Stimulated activated effector memory CD8-positive, alpha-beta T cell treated with anti-CD3 and anti-CD28 coated beads, Interleukin-12 subunit alpha, Interleukin-12 subunit beta, amount 100 ng/mL, for 72 hours (primary cell): ENCODE measurements at regions not wholly inside any gene's neighbourhood (a gene's known extent, or its start where the extent isn't known, plus 50 kb on each side); places are given as distances from the start of the nearest gene placed in this dataset.
"Not testable (repeated sequence)": the region's sequence is repeated elsewhere in the genome, so short reads cannot be mapped to it uniquely, and the experiment has no call there.

ENCODE experiments used
- ATAC-seq: fragments of 150-1000 bp; cut with Tn5 transposase; 2 replicates; pipeline ENCODE4 v1.10.0; 2021
- DNase-seq, 2 donors: peaks; one replicate each; pipeline ENCODE4 v3.0.0; 2021 to 2022; ENCODE audit warnings: low spot score in 2 of 2
- H3K27ac Mint-ChIP-seq: one replicate; pipeline ENCODE4 v1.8.0; 2022; ENCODE audit warnings: mild to moderate bottlenecking, mixed read lengths
- H3K36me3 Mint-ChIP-seq: one replicate; pipeline ENCODE4 v1.8.0; 2022; ENCODE audit warnings: mild to moderate bottlenecking, mixed read lengths
- H3K4me1 Mint-ChIP-seq: one replicate; pipeline ENCODE4 v1.8.0; 2022; ENCODE audit warnings: mixed read lengths
- H3K4me3 Mint-ChIP-seq: one replicate; pipeline ENCODE4 v1.8.0; 2022; ENCODE audit warnings: mild to moderate bottlenecking, mixed read lengths
- H3K9me3 Mint-ChIP-seq: one replicate; pipeline ENCODE4 v1.8.0; 2022; ENCODE audit warnings: mixed read lengths

- Mint-ChIP-seq H3K27ac (no peak overlapping the region), H3K4me1 (no peaks in the 10 kb centered on the region), H3K9me3 (peaks cover 4% of the 10 kb centered on the region), H3K36me3 (no peaks in the 10 kb centered on the region), H3K4me3 (no peak overlapping the region)
- no peak for ATAC-seq
- DNase-seq, result no peak
Observed at GRCh38 chr10:64109926-64110495, 588.8 kb downstream of the REEP3 start.

- no peak for DNase-seq
- no peak overlapping the region for H3K4me3 Mint-ChIP-seq
Observed at GRCh38 chr10:64112701-64113355, 591.6 kb downstream of the REEP3 start.

DNA sequence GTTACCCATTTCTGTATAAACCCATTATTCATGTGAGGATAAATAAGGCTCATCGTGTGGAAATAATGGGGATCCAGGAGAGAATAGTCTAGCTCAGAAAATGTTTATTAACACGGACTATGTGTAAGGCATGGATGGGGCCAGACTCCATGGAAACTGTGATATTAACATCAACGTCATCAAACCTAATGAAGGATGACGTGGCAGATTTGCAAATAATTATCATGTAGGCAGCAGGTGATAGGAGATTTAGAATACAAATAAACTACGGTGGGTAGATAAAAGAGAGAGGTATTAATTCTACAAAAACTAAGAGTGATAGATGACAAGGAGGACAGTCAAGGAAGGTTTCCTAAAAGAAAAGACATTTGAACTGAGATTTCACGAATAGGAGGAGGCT lies 592.2 kb downstream of the REEP3 start:
- Mint-ChIP-seq H3K9me3 (peaks cover 4% of the 10 kb centered on the region), H3K36me3 (no peaks in the 10 kb centered on the region), H3K27ac (no peak overlapping the region), H3K4me1 (no peaks in the 10 kb centered on the region), H3K4me3 (no peak overlapping the region)
- DNase-seq (no peak), ATAC-seq (no peak)

More at GRCh38 chr10:64112701-64113355, 591.6 kb downstream of the REEP3 start:
- peaks cover 4% of the 10 kb centered on the region for H3K9me3 Mint-ChIP-seq
- H3K36me3 Mint-ChIP-seq, result no peaks in the 10 kb centered on the region
- H3K4me1 Mint-ChIP-seq, result no peaks in the 10 kb centered on the region
- H3K27ac Mint-ChIP-seq, result no peak overlapping the region
- no peak for ATAC-seq

DNA sequence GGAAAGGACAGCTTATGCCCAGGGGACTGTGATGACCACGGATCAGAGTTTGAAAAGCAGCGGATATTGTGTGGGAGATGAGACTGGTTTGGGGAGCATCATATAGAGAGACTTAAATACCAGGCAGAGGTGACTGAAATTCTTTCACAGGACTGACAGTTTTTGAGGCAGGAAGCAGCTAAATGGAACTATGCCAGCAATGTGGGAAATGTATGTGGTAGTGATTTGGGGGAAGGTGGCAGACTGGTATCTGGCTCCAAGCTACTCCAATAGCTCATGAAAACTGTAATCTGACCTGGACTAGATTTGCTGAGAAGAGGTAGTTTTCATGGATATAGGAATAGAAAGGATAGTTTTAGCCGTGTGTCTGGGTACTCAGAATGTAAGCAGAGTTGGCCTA lies 592.6 kb downstream of the REEP3 start:
- Mint-ChIP-seq H3K36me3 (no peaks in the 10 kb centered on the region), H3K27ac (no peak overlapping the region), H3K4me1 (no peaks in the 10 kb centered on the region), H3K9me3 (peaks cover 4% of the 10 kb centered on the region), H3K4me3 (no peak overlapping the region)
- no peak for ATAC-seq
- no peak for DNase-seq

- H3K9me3 Mint-ChIP-seq, result peaks cover 4% of the 10 kb centered on the region
- no peak for DNase-seq
- H3K27ac Mint-ChIP-seq, result no peak overlapping the region
- no peak for ATAC-seq
- no peak overlapping the region for H3K4me3 Mint-ChIP-seq
- H3K36me3 Mint-ChIP-seq, result no peaks in the 10 kb centered on the region
- no peaks in the 10 kb centered on the region for H3K4me1 Mint-ChIP-seq
Observed at GRCh38 chr10:64115471-64115870, 594.3 kb downstream of the REEP3 start.

GRCh38 chr10:64115908-64116643 lies 594.9 kb downstream of the REEP3 start:
- Mint-ChIP-seq H3K36me3 (no peaks in the 10 kb centered on the region), H3K27ac (no peak overlapping the region), H3K4me3 (no peak overlapping the region), H3K9me3 (peaks cover 4% of the 10 kb centered on the region), H3K4me1 (no peaks in the 10 kb centered on the region)
- ATAC-seq, result no peak
- no peak for DNase-seq

- no peaks in the 10 kb centered on the region for H3K4me1 Mint-ChIP-seq
- H3K36me3 Mint-ChIP-seq, result no peaks in the 10 kb centered on the region
- no peak overlapping the region for H3K27ac Mint-ChIP-seq
- H3K4me3 Mint-ChIP-seq, result no peak overlapping the region
- no peak for ATAC-seq
- H3K9me3 Mint-ChIP-seq, result peaks cover 4% of the 10 kb centered on the region
- no peak for DNase-seq
Observed at GRCh38 chr10:64116707-64117106, 595.5 kb downstream of the REEP3 start.

GRCh38 chr10:64118736-64119135 lies 597.5 kb downstream of the REEP3 start:
- no peak for ATAC-seq
- no peak for DNase-seq
- Mint-ChIP-seq H3K27ac (no peak overlapping the region), H3K4me1 (no peaks in the 10 kb centered on the region), H3K4me3 (no peak overlapping the region), H3K36me3 (no peaks in the 10 kb centered on the region), H3K9me3 (no peaks in the 10 kb centered on the region)

DNA sequence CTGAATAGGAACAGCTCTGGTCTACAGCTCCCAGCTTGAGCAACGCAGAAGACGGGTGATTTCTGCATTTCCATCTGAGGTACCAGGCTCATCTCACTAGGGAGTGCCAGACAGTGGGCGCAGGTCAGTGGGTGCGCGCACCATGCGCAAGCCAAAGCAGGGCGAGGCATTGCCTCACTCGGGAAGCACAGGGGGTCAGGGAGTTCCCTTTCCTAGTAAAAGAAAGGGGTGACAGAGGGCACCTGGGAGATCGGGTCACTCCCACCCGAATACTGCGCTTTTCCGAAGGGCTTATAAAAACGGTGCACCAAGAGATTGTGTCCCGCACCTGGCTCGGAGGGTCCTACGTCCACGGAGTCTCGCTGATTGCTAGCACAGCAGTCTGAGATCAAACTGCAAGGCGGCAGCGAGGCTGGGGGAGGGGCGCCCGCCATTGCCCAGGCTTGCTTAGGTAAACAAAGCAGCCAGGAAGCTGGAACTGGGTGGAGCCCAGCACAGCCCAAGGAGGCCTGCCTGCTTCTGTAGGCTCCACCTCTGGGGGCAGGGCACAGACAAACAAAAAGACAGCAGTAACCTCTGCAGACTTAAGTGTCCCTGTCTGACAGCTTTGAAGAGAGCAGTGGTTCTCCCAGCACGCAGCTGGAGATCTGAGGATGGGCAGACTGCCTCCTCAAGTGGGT lies 599.2 kb downstream of the REEP3 start:
- not testable (repeated sequence) for DNase-seq, ATAC-seq, H3K27ac Mint-ChIP-seq

DNA sequence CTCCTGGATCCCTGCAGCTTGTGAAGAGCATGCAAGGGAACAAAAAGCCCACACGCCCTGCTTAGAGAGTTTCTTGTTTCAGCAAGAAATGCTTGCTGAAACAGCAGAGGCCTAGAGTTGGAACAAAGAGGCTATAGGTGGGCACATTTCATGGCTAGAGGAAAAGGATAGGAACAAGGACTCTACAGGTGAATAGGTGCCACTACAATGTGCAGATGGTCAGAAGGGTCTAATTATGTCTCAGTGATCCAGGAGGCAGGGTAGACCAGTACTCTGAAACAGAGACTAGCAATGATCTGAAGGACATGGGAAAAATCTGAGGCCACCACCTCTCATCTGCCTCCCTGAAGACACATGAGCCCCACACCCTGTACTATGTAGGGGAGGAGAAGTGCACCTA lies 609.0 kb downstream of the REEP3 start:
- Mint-ChIP-seq H3K36me3 (no peaks in the 10 kb centered on the region), H3K4me1 (no peaks in the 10 kb centered on the region), H3K9me3 (peaks cover 5% of the 10 kb centered on the region), H3K27ac (no peak overlapping the region), H3K4me3 (no peak overlapping the region)
- DNase-seq (no peak), ATAC-seq (peak; percentile 24)

More for the DNA sequence above, 599.2 kb downstream of the REEP3 start:
- H3K4me1 Mint-ChIP-seq, H3K9me3 Mint-ChIP-seq, H3K4me3 Mint-ChIP-seq, H3K36me3 Mint-ChIP-seq: not testable (repeated sequence)

- peaks cover 3% of the 10 kb centered on the region for H3K9me3 Mint-ChIP-seq
- H3K27ac Mint-ChIP-seq, result no peak overlapping the region
- no peaks in the 10 kb centered on the region for H3K4me1 Mint-ChIP-seq
- DNase-seq (no peak), ATAC-seq (no peak)
- H3K4me3 Mint-ChIP-seq, result no peak overlapping the region
- no peaks in the 10 kb centered on the region for H3K36me3 Mint-ChIP-seq
Observed at GRCh38 chr10:64134676-64135075, 613.5 kb downstream of the REEP3 start.

DNA sequence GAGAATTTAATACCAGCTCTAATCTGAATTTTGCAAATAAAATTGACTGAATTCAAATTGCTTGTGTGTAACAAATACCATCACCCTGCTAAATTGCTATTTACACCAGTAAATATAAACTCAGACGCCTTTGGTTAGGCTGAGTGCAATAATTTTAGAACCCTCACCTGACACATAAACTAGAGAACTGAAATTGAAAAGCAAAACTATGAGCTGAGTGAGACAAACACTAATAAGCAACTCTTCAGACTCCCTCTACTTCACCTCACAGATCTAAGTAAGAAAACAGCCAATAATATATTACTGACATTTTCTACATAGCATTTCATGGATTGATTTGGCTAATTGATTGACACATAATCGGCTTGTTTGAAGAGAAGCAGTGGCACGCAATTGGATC lies 621.2 kb downstream of the REEP3 start:
- ATAC-seq (no peak), DNase-seq (no peak)
- no peak overlapping the region for H3K4me3 Mint-ChIP-seq
- H3K36me3 Mint-ChIP-seq, result no peaks in the 10 kb centered on the region
- H3K4me1 Mint-ChIP-seq, result no peaks in the 10 kb centered on the region
- peaks cover 5% of the 10 kb centered on the region for H3K9me3 Mint-ChIP-seq
- H3K27ac Mint-ChIP-seq, result no peak overlapping the region

DNA sequence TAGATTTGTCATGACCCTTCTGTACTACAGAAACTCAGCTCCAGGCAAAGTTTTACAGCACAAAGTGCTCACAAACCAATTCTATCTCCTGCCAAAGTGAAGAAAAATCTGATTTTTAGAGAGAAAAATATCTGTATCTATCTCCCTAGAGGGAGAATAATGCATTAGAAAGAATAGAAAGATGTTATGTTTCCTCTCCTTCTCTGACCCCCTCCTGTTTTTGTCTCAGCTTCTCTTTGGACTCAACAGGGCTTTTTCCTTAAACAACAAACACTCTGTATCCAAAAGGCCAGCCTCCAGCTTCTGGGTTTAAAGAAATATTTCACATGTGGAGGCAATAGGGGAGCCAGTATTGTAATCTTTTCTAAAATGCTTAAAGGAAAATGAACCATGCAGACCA lies 627.4 kb downstream of the REEP3 start:
- Mint-ChIP-seq H3K36me3 (no peaks in the 10 kb centered on the region), H3K4me3 (no peak overlapping the region), H3K27ac (no peak overlapping the region), H3K4me1 (no peaks in the 10 kb centered on the region), H3K9me3 (peaks cover 2% of the 10 kb centered on the region)
- DNase-seq (no peak), ATAC-seq (no peak)

DNA sequence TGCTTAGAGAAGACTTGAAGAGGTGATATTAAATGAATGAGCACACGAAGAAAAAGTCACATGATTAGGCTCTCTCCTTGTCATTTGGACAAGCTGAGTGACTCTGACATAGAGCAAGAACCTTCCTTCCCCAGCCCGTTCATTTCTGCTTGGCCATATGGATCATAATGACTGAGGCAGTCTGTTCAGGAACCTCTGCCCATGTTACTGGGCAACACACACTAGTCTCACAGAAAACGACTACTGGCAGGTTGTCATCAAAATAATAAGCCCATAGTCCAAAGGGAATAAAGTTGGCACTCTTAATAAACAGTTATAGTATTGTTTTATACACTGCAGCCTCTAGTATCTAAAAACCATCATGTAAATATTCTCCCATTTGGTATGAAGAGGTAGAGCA lies 635.0 kb downstream of the REEP3 start:
- no peak overlapping the region for H3K27ac Mint-ChIP-seq
- no peaks in the 10 kb centered on the region for H3K4me1 Mint-ChIP-seq
- H3K36me3 Mint-ChIP-seq, result no peaks in the 10 kb centered on the region
- ATAC-seq, result no peak
- DNase-seq, result no peak
- no peak overlapping the region for H3K4me3 Mint-ChIP-seq
- peaks cover 8% of the 10 kb centered on the region for H3K9me3 Mint-ChIP-seq

DNA sequence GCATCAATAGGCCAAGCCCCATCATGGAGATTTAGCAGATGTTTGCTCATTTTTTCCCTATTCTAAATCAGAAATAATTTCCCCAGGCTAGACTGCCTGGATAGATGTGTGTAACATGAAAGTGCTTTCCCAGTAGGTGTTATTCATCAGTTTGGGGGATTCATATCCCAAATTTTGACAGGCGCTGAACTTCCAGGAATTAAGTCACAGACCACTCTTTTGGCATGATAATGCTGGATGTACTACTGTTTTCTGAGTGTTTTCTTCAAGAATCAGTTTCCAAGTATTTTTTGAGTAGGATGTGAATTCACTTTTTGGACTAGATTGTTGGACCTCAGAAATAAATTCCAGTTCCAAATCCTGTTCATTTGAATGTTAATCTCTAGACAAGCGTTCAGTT lies 637.4 kb downstream of the REEP3 start:
- ATAC-seq, result no peak
- DNase-seq, result no peak
- Mint-ChIP-seq H3K4me1 (no peaks in the 10 kb centered on the region), H3K27ac (no peak overlapping the region), H3K36me3 (no peaks in the 10 kb centered on the region), H3K9me3 (peaks cover 8% of the 10 kb centered on the region), H3K4me3 (no peak overlapping the region)
